Testis (tissue), 2 donors: ENCODE measurements at regions not wholly inside any gene's neighbourhood (a gene's known extent, or its start where the extent isn't known, plus 50 kb on each side); places are given as distances from the start of the nearest gene placed in this dataset.

Experiments used
- DNase-seq: peaks from one replicate; pipeline ENCODE4 v3.0.0-alpha.2; 2019
- H3K27ac ChIP-seq, 2 donors: fragments of 200-600 bp; sonication (generic); one replicate each; pipeline ENCODE4 v1.5.1; 2019
- H3K27me3 ChIP-seq: fragments of 200-600 bp; sonication (generic); one replicate; pipeline ENCODE4 v1.5.1; 2019
- H3K36me3 ChIP-seq: fragments of 200-600 bp; sonication (generic); one replicate; pipeline ENCODE4 v1.5.1; 2017; ENCODE audit warnings: low read depth; ENCODE audit errors: missing control alignments
- H3K4me1 ChIP-seq: fragments of 200-600 bp; sonication (generic); one replicate; pipeline ENCODE4 v1.5.1; 2019
- H3K4me3 ChIP-seq, 2 donors: fragments of 200-600 bp; sonication (generic); one replicate each; pipeline ENCODE4 v1.5.1; 2017 to 2019
- H3K9me3 ChIP-seq: fragments of 200-600 bp; sonication (generic); one replicate; pipeline ENCODE4 v1.5.1; 2017
- CTCF ChIP-seq, 3 experiments: fragments of 450-650 bp in 2 of 3; fragments of 200-600 bp in 1 of 3; sonication (generic) in 1 of 3; IDR thresholded peaks; one replicate each; pipeline ENCODE4 v1.5.1; 2016 to 2019; ENCODE audit warnings: antibody characterized with exemption in 3 of 3, mild to moderate bottlenecking in 2 of 3, moderate library complexity in 1 of 3
- POLR2A ChIP-seq: fragments of 450-650 bp; IDR thresholded peaks from one replicate; pipeline ENCODE4 v1.6.1; 2017; ENCODE audit warnings: antibody characterized with exemption, mild to moderate bottlenecking, moderate library complexity
- WGBS, 2 donors: methylation state at CpG; one replicate each; pipeline ENCODE4 v1.1.5; 2018; 5-methylcytosine and 5-hydroxymethylcytosine counted together
- intact Hi-C: fragments of 100-400 bp; cut with DNase I; formaldehyde crosslinking; loops from one replicate; pipeline ENCODE4 v1.15.1; 2023; ENCODE audit warnings: low total_unique reads

- Histone ChIP-seq H3K27me3 (no peaks in the 10 kb centered on the region), H3K27ac (no peak overlapping the region), H3K36me3 (no peaks in the 10 kb centered on the region), H3K9me3 (no peaks in the 10 kb centered on the region), H3K4me3 (no peak overlapping the region), H3K4me1 (no peaks in the 10 kb centered on the region)
- no peak for TF ChIP-seq POLR2A
- no peak for TF ChIP-seq CTCF (IDR thresholded peaks at IDR 0.05)
- intact Hi-C loops, result no loop called here
- DNase-seq, result no peak
- WGBS, 2 donors, result 82 to 84% methylated on average over 14 of the region's 14 CpGs
Measured at GRCh38 chr12:111221062-111222026, 147.6 kb downstream of the PHETA1 start.

GRCh38 chr12:111220363-111220762, 148.5 kb downstream of the PHETA1 start:
- Histone ChIP-seq H3K9me3 (no peaks in the 10 kb centered on the region), H3K27ac (no peak overlapping the region), H3K36me3 (no peaks in the 10 kb centered on the region), H3K27me3 (no peaks in the 10 kb centered on the region), H3K4me1 (no peaks in the 10 kb centered on the region), H3K4me3 (no peak overlapping the region)
- DNase-seq, result no peak
- TF ChIP-seq POLR2A (no peak), CTCF (IDR thresholded peaks at IDR 0.05) (no peak)
- intact Hi-C loops, result no loop called here
- 73 to 84% methylated on average over 1 of the region's 1 CpG for WGBS, 2 donors

- TF ChIP-seq POLR2A (no peak), CTCF (IDR thresholded peaks at IDR 0.05) (no peak)
- intact Hi-C loops, result no loop called here
- no peak overlapping the region for H3K4me3 ChIP-seq
- no peaks in the 10 kb centered on the region for H3K4me1 ChIP-seq
- WGBS, 2 donors, result 94 to 100% methylated on average over 2 of the region's 2 CpGs
- H3K36me3 ChIP-seq, result no peaks in the 10 kb centered on the region
- H3K9me3 ChIP-seq, result no peaks in the 10 kb centered on the region
- H3K27me3 ChIP-seq, result no peaks in the 10 kb centered on the region
- no peak for DNase-seq
- H3K27ac ChIP-seq, result no peak overlapping the region
Measured at GRCh38 chr12:111219440-111219839, 149.5 kb downstream of the PHETA1 start.

- Histone ChIP-seq H3K4me3 (no peak overlapping the region), H3K9me3 (no peaks in the 10 kb centered on the region), H3K4me1 (no peaks in the 10 kb centered on the region), H3K27me3 (no peaks in the 10 kb centered on the region), H3K36me3 (no peaks in the 10 kb centered on the region), H3K27ac (no peak overlapping the region)
- WGBS, 2 donors, result 85 to 88% methylated on average over 6 of the region's 6 CpGs
- intact Hi-C loops, result no loop called here
- DNase-seq, result no peak
- TF ChIP-seq POLR2A (no peak), CTCF (IDR thresholded peaks at IDR 0.05) (no peak)
Measured at GRCh38 chr12:111218499-111218898, 150.4 kb downstream of the PHETA1 start.
